NCI-H460 (cell line): ENCODE measurements at regions not wholly inside any gene's neighbourhood (a gene's known extent, or its start where the extent isn't known, plus 50 kb on each side); places are given as distances from the start of the nearest gene placed in this dataset.

Experiments
- DNase-seq: peaks from one replicate; pipeline ENCODE4 v3.0.0-alpha.2; 2016; ENCODE audit warnings: low read depth; ENCODE audit errors: extremely low read depth

- DNase-seq: no peak
These were observed 86.9 kb upstream of the CTNNA1 start for GRCh38 chr5:138666226-138666742.

DNA sequence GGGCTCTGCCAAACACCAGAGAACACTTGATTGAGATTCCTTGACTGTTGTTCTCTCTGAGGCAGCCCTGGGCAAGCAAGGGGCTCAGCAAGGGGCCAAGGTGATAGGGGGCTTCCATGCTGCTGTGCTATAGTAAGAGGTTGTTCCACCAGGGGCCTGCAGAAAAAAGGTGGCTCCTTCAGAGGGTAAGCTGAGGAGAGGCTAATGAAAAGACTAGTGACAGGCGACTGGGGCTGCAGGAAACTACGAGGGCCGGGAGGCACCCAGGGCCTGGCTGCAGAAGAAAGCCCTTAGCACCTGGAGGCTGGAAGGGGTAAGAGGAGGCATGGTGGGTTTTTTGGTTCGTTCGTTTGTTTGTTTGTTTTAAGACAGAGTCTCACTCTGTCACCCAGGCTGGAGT lies 88.0 kb upstream of the CTNNA1 start:
- DNase-seq: no peak

DNA sequence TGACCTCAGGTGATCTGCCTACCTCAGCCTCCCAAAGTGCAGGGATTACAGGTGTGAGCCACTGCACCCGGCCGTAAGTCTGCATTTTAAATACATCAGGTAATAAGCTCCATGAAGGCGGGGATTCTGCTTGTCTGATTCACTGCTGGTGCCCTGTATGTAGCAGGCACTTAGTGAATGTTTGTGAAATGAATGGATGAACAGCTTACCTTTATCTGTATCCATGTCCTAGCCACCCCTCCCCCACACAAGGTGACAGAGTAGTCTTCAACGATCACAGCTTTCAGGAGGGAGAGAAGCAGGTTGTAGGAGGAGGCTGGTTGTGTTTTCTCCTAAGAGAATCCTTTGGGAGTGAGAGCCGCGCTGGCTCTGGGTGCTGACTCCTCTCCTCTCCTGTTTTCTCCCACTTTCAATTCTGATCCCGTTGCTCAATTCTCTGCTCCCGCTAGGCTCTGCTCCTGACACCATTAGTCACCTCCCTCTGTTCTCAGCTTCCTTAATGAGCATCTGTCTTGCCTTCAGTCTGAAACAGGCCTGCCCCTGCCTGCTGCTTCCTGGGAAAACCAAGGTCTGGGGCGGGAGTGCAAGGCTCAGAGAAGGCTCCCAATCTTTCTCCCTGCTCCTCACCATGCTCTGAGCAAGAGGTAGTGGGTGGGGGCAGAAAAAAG lies 88.8 kb upstream of the CTNNA1 start:
- DNase-seq: no peak

- DNase-seq: no peak
These were observed 88.4 kb upstream of the HSPA9 start for GRCh38 chr5:138663561-138663960.

GRCh38 chr5:138663009-138663408 lies 87.8 kb upstream of the HSPA9 start:
- DNase-seq: no peak

- no peak for DNase-seq
These were observed 87.4 kb upstream of the HSPA9 start for GRCh38 chr5:138662599-138662998.

- no peak for DNase-seq
These were observed 86.8 kb upstream of the HSPA9 start for GRCh38 chr5:138661991-138662434.

- DNase-seq: no peak
These were observed 86.2 kb upstream of the HSPA9 start for GRCh38 chr5:138661291-138661960.

DNA sequence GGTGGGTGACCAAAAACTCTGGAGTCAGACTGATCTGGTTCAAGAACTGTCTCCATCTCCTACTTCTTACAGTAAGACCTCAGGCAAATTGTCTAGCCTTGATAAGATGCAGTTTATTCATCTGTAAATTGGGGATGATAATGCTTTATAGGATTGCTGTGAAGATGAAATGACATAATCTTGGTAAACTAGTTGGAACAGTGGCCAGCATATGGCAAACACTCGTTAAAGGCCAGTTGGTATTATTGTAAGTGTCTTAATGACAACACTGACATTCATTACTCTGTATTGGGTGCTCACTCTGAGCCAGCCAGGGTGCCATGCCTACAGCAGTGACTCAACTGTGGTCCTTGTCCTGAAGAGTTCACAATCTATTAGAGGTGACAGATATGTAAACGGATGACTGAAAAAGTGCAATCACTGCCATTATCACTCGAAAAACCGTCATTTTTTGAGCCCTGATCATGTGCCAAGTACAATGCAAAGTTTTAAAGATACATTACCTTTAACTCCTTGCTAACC lies 84.9 kb upstream of the HSPA9 start:
- no peak for DNase-seq

DNA sequence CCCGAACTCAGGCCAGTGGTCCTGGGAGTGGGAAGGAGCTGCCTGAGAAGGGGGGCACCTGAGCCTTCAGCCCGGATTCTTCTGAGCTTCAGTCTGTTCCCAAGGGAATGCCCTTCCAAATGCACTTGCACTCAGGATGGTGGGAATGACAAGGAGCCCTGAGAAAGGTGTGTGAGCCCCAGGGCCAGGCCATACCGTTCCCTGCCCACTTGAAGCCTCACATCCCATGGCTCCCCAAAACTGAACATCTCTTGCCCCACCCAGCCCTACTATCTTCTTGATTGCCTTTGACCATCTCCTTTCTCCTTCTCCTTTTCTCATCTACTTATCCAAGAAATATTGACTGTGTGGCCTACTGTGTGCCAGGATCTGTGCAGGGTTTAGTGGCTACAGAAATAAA lies 84.4 kb upstream of the HSPA9 start:
- DNase-seq: no peak

GRCh38 chr5:138659121-138659520 lies 83.9 kb upstream of the HSPA9 start:
- DNase-seq: no peak

GRCh38 chr5:138658676-138659075 lies 83.5 kb upstream of the HSPA9 start:
- no peak for DNase-seq

DNA sequence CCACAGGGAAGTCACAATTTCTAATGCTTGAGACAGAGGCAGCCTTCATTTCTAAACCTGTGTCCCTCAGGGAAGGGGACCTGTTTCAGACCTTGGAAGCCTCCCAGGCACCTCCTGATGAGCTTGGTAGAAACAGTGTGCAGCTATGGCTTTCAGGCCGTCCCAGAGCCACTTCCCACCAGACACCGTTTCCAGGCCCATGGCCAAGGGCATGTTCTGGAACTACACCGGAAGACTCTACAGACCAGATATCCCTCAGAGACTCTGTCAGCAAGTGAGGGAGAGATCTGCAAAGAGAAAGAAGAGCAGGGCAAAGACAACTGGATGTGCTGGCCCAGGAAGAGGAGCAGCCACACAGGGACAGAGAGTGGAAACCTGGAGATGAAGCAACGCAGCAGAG lies 82.2 kb upstream of the HSPA9 start:
- no peak for DNase-seq

- DNase-seq: no peak
These were observed 81.7 kb upstream of the HSPA9 start for GRCh38 chr5:138656916-138657315.

DNA sequence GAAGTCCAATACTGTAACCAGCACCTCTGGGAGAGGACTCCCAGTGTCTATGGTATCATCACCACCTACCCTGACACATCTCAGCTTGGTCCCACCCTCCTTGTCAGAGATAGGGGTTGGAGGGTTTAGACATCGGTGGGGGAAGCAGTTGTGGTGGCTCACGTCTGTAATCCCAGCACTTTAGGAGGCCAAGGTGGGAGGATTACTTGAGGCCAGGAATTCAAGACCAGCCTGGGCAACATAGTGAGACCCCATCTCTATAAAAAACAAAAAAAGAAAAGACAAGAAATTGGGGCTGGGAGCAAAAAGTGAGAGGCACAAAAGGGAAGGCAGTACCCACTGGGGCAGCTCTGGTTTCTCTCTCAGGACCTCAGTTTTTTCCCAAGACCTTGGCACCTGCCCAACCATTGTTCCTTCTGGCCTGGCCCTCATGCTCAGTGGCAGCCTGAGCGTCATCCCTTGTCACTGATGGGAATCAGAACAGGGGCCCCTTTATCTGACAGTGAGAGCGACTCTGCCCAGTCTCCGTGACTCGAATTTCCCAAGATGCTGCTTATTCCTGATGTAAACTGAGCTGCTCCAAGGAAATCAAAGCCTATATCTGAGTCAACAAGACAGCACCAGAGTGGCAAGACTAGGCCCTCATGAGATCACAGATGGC lies 80.5 kb upstream of the HSPA9 start:
- no peak for DNase-seq

GRCh38 chr5:138654281-138654867 lies 79.2 kb upstream of the HSPA9 start:
- DNase-seq: no peak

GRCh38 chr5:138653502-138653901 lies 78.3 kb upstream of the HSPA9 start:
- peak; percentile 16 for DNase-seq

GRCh38 chr5:138651767-138652117 lies 76.5 kb upstream of the HSPA9 start:
- DNase-seq: no peak

- no peak for DNase-seq
These were observed 76.0 kb upstream of the HSPA9 start for GRCh38 chr5:138651058-138651766.

- no peak for DNase-seq
These were observed 75.0 kb upstream of the HSPA9 start for GRCh38 chr5:138650196-138650595.

- no peak for DNase-seq
These were observed 74.6 kb upstream of the HSPA9 start for GRCh38 chr5:138649775-138650174.
